ENCODE measurements at regions not wholly inside any gene's neighbourhood (a gene's known extent, or its start where the extent isn't known, plus 50 kb on each side); places are given as distances from the start of the nearest gene placed in this dataset.

- TF ChIP-seq POLR2AphosphoS5 (IDR thresholded peaks at IDR 0.05; ENCODE audit: borderline replicate concordance, low read depth, low read length) (no peak), EZH2 (IDR thresholded peaks at IDR 0.05) (no peak), FOXP2 (optimal IDR thresholded peaks at IDR 0.05; ENCODE audit: control extremely low read depth, extremely low read length, insufficient read depth) (no peak)
Observed at GRCh38 chr14:101134161-101134631, 230.7 kb upstream of the RTL1 start.

Data from SK-N-MC (cell line).